A673 (cell line): ENCODE measurements at regions not wholly inside any gene's neighbourhood (a gene's known extent, or its start where the extent isn't known, plus 50 kb on each side); places are given as distances from the start of the nearest gene placed in this dataset.

Experiments
- CTCF ChIP-seq: fragments of 300-800, 200-600 bp; sonication (generic); conservative IDR thresholded peaks from 2 replicates; pipeline ENCODE4 v1.5.1; 2017; ENCODE audit warnings: low read depth, mild to moderate bottlenecking, antibody characterized with exemption, low read length, moderate library complexity, mixed read lengths
- EZH2 ChIP-seq: fragments of 200-600 bp; sonication (generic); IDR thresholded peaks from 2 replicates; pipeline ENCODE4 v1.6.1; 2017; ENCODE audit warnings: borderline replicate concordance, low read depth, mild to moderate bottlenecking, mixed read lengths, antibody characterized with exemption, low read length; ENCODE audit not compliant: poor library complexity, severe bottlenecking

GRCh38 chr10:107754814-107755213 is 590.3 kb upstream of the SORCS1 start:
- TF ChIP-seq CTCF (no peak), EZH2 (no peak)
